ENCODE measurements at regions not wholly inside any gene's neighbourhood (a gene's known extent, or its start where the extent isn't known, plus 50 kb on each side); places are given as distances from the start of the nearest gene placed in this dataset.

GRCh38 chr21:27759820-27760219, 792.9 kb upstream of the ADAMTS5 start:
- DNase-seq (no peak), ATAC-seq (no peak)
- intact Hi-C loops (cut with DNase I): loop anchor here in 1 of 2 donors (5.0 kb wide), 1 partner anchor 577 kb away; no protein-coding TSS in a partner anchor

GRCh38 chr21:27759091-27759659, 792.3 kb upstream of the ADAMTS5 start:
- DNase-seq (peak; percentile 22), ATAC-seq (peak in 1 of 2 donors; percentile 57)
- intact Hi-C loops (cut with DNase I): loop anchor here in 1 of 2 donors (5.0 kb wide), 1 partner anchor 578 kb away; no protein-coding TSS in a partner anchor

- ATAC-seq (no peak), DNase-seq (no peak)
- intact Hi-C loops (cut with DNase I): loop anchor here in 1 of 2 donors (5.0 kb wide), 1 partner anchor 581 kb away; no protein-coding TSS in a partner anchor
These were observed 789.3 kb upstream of the ADAMTS5 start for GRCh38 chr21:27756191-27756590.

GRCh38 chr21:27743971-27744564, 777.2 kb upstream of the ADAMTS5 start:
- intact Hi-C loops (cut with DNase I): no loop called here
- DNase-seq: no peak
- no peak for ATAC-seq

- ATAC-seq (peak in 1 of 2 donors; percentile 65), DNase-seq (no peak)
- intact Hi-C loops (cut with DNase I): no loop called here
These were observed 774.8 kb upstream of the ADAMTS5 start for GRCh38 chr21:27741736-27742135.

GRCh38 chr21:27740084-27740483, 773.2 kb upstream of the ADAMTS5 start:
- intact Hi-C loops (cut with DNase I): no loop called here
- ATAC-seq (peak; percentile 30 to 38), DNase-seq (no peak)

GRCh38 chr21:27739187-27739586, 772.3 kb upstream of the ADAMTS5 start:
- intact Hi-C loops (cut with DNase I): no loop called here
- ATAC-seq (no peak), DNase-seq (no peak)

GRCh38 chr21:27735699-27736098, 768.8 kb upstream of the ADAMTS5 start:
- ATAC-seq (no peak), DNase-seq (no peak)
- intact Hi-C loops (cut with DNase I): no loop called here

- ATAC-seq (no peak), DNase-seq (no peak)
- intact Hi-C loops (cut with DNase I): no loop called here
These were observed 767.3 kb upstream of the ADAMTS5 start for GRCh38 chr21:27734146-27734545.

GRCh38 chr21:27725916-27726315, 759.0 kb upstream of the ADAMTS5 start:
- intact Hi-C loops (cut with DNase I): no loop called here
- no peak for ATAC-seq
- DNase-seq: no peak

GRCh38 chr21:27722095-27722494, 755.2 kb upstream of the ADAMTS5 start:
- no peak for DNase-seq
- intact Hi-C loops (cut with DNase I): no loop called here
- no peak for ATAC-seq

GRCh38 chr21:27721675-27722074, 754.8 kb upstream of the ADAMTS5 start:
- no peak for DNase-seq
- intact Hi-C loops (cut with DNase I): no loop called here
- no peak for ATAC-seq

- intact Hi-C loops (cut with DNase I): loop anchor here in 1 of 2 donors (10.0 kb wide), 1 partner anchor 326 kb away; no protein-coding TSS in a partner anchor
- DNase-seq (no peak), ATAC-seq (no peak)
These were observed 752.3 kb upstream of the ADAMTS5 start for GRCh38 chr21:27719226-27719625.

- no peak for ATAC-seq
- intact Hi-C loops (cut with DNase I): loop anchor here in 1 of 2 donors (10.0 kb wide), 1 partner anchor 330 kb away; no protein-coding TSS in a partner anchor
- no peak for DNase-seq
These were observed 748.2 kb upstream of the ADAMTS5 start for GRCh38 chr21:27715131-27715530.

- DNase-seq (no peak), ATAC-seq (no peak)
- intact Hi-C loops (cut with DNase I): loop anchor here in 1 of 2 donors (10.0 kb wide), 1 partner anchor 331 kb away; no protein-coding TSS in a partner anchor
These were observed 746.5 kb upstream of the ADAMTS5 start for GRCh38 chr21:27713154-27714109.

- no peak for ATAC-seq
- intact Hi-C loops (cut with DNase I): loop anchor here in 1 of 2 donors (5.0 kb wide), 1 partner anchor 1038 kb away; no protein-coding TSS in a partner anchor
- DNase-seq: no peak
These were observed 737.8 kb upstream of the ADAMTS5 start for GRCh38 chr21:27704567-27705166.

- ATAC-seq (no peak), DNase-seq (no peak)
- intact Hi-C loops (cut with DNase I): loop anchor here in 1 of 2 donors (5.0 kb wide), 1 partner anchor 1039 kb away; no protein-coding TSS in a partner anchor
These were observed 736.9 kb upstream of the ADAMTS5 start for GRCh38 chr21:27703791-27704190.

- DNase-seq (peak; percentile 89), ATAC-seq (peak; percentile 88 to 91)
- intact Hi-C loops (cut with DNase I): loop anchor here in 1 of 2 donors (1.0 to 5.0 kb wide), 3 partner anchors 636 to 1041 kb away; no protein-coding TSS in a partner anchor
These were observed 734.2 kb upstream of the ADAMTS5 start for GRCh38 chr21:27700974-27701614.

All from left cardiac atrium (tissue), 4 donors.